MCF 10A (cell line): ENCODE measurements at regions not wholly inside any gene's neighbourhood (a gene's known extent, or its start where the extent isn't known, plus 50 kb on each side); places are given as distances from the start of the nearest gene placed in this dataset.

ENCODE experiments used
- BruUV-seq: library from RNA; stranded (reverse); fragments of 400-500 nt; replicated peaks from 2 replicates; lab custom pipeline; 2021; lab: Mats Ljungman, UMichigan
- CTCF ChIA-PET: fragments of 300-600 bp; sonication (Branson Sonifier 250); formaldehyde crosslinking; extraction: SDS; loops from one replicate; lab custom pipeline; 2021; ENCODE audit warnings: antibody characterized with exemption, inconsistent platforms; lab: Yijun Ruan, JAX
- POLR2A ChIA-PET: fragments of 300-600, 350-650 bp; sonication (Branson Sonifier 250); formaldehyde crosslinking; extraction: SDS; loops from one replicate; lab custom pipeline; 2020; ENCODE audit warnings: antibody characterized with exemption, inconsistent platforms; lab: Yijun Ruan, JAX
- DNase-seq: peaks from one replicate; pipeline ENCODE4 v3.0.0-alpha.2; 2018; ENCODE audit not compliant: unreplicated experiment
- H3K27ac Mint-ChIP-seq: one replicate; pipeline ENCODE4 v1.8.0; 2022; ENCODE audit warnings: mild to moderate bottlenecking, low read depth, mixed read lengths; ENCODE audit not compliant: unreplicated experiment
- H3K27me3 Mint-ChIP-seq: one replicate; pipeline ENCODE4 v1.8.0; 2022; ENCODE audit warnings: mixed read lengths; ENCODE audit not compliant: insufficient read depth, unreplicated experiment
- H3K36me3 Mint-ChIP-seq: one replicate; pipeline ENCODE4 v1.8.0; 2022; ENCODE audit warnings: mild to moderate bottlenecking, moderate library complexity, mixed read lengths; ENCODE audit not compliant: insufficient read depth, unreplicated experiment
- H3K4me1 Mint-ChIP-seq: one replicate; pipeline ENCODE4 v1.8.0; 2022; ENCODE audit warnings: mixed read lengths; ENCODE audit not compliant: insufficient read depth, unreplicated experiment
- H3K4me3 Mint-ChIP-seq: one replicate; pipeline ENCODE4 v1.8.0; 2022; ENCODE audit warnings: mild to moderate bottlenecking, moderate library complexity, mixed read lengths; ENCODE audit not compliant: unreplicated experiment
- H3K9me3 Mint-ChIP-seq: one replicate; pipeline ENCODE4 v1.8.0; 2022; ENCODE audit warnings: mixed read lengths; ENCODE audit not compliant: unreplicated experiment
- CTCF ChIP-seq: fragments of 200-600 bp; IDR thresholded peaks from one replicate; pipeline ENCODE4 v1.8.0; 2022; ENCODE audit warnings: antibody characterized with exemption, mild to moderate bottlenecking; ENCODE audit not compliant: unreplicated experiment
- intact Hi-C: fragments of 100-400 bp; cut with micrococcal nuclease; formaldehyde crosslinking; loops from 2 replicates; pipeline ENCODE4 v1.14.1; 2022

GRCh38 chr3:40718209-40718608 lies 193.4 kb downstream of the ZNF621 start:
- intact Hi-C loops, result no loop called here
- peak; percentile 9 for DNase-seq
- ChIA-PET POLR2A (interaction anchor here (0.7 to 2.0 kb wide), 2 partner anchors 24 to 481 kb away, joined by 3 to 6 read pairs; partner anchors contain the start of gene CTNNB1), CTCF (interaction anchor here (0.9 to 4.2 kb wide), 5 partner anchors 133 to 1164 kb away, joined by 3 to 25 read pairs (median 19); no protein-coding TSS in a partner anchor)
- no peaks in the 10 kb centered on the region for H3K36me3 Mint-ChIP-seq
- no peaks in the 10 kb centered on the region for H3K9me3 Mint-ChIP-seq
- H3K4me3 Mint-ChIP-seq, result no peak overlapping the region
- H3K27me3 Mint-ChIP-seq, result no peaks in the 10 kb centered on the region
- TF ChIP-seq CTCF, result no peak
- H3K27ac Mint-ChIP-seq, result no peak overlapping the region
- BruUV-seq, result no TSS peak
- peaks cover 17% of the 10 kb centered on the region for H3K4me1 Mint-ChIP-seq

GRCh38 chr3:40718681-40719080 lies 193.9 kb downstream of the ZNF621 start:
- no peak overlapping the region for H3K27ac Mint-ChIP-seq
- intact Hi-C loops, result no loop called here
- no peak overlapping the region for H3K4me3 Mint-ChIP-seq
- no peaks in the 10 kb centered on the region for H3K36me3 Mint-ChIP-seq
- no peak for TF ChIP-seq CTCF
- no peaks in the 10 kb centered on the region for H3K27me3 Mint-ChIP-seq
- no TSS peak for BruUV-seq
- H3K4me1 Mint-ChIP-seq, result peaks cover 17% of the 10 kb centered on the region
- POLR2A ChIA-PET, result interaction anchor here (0.7 to 2.0 kb wide), 2 partner anchors 24 to 480 kb away, joined by 3 to 6 read pairs; partner anchors contain the start of gene CTNNB1
- H3K9me3 Mint-ChIP-seq, result no peaks in the 10 kb centered on the region
- CTCF ChIA-PET, result interaction anchor here (0.9 to 4.2 kb wide), 4 partner anchors 133 to 1164 kb away, joined by 4 to 25 read pairs (median 20); no protein-coding TSS in a partner anchor
- no peak for DNase-seq

- Mint-ChIP-seq H3K27me3 (no peaks in the 10 kb centered on the region), H3K4me3 (no peak overlapping the region), H3K9me3 (no peaks in the 10 kb centered on the region), H3K27ac (no peak overlapping the region), H3K36me3 (no peaks in the 10 kb centered on the region), H3K4me1 (peaks cover 17% of the 10 kb centered on the region)
- CTCF ChIA-PET, result interaction anchor here (0.6 to 4.2 kb wide), 31 partner anchors 11 to 1285 kb away, joined by 3 to 25 read pairs (median 4); no protein-coding TSS in a partner anchor
- BruUV-seq, result no TSS peak
- peak; percentile 83 for DNase-seq
- POLR2A ChIA-PET, result interaction anchor here (0.7 to 2.0 kb wide), 6 partner anchors 20 to 497 kb away, joined by 3 to 7 read pairs (median 4); partner anchors contain the start of gene CTNNB1
- intact Hi-C loops, result loop anchor here (1.0 to 5.0 kb wide), 6 partner anchors 137 to 1161 kb away; no protein-coding TSS in a partner anchor
- TF ChIP-seq CTCF, result peak; percentile 51
Measured at GRCh38 chr3:40719660-40720287, 195.0 kb downstream of the ZNF621 start.

GRCh38 chr3:40720341-40720740 lies 195.6 kb downstream of the ZNF621 start:
- H3K4me1 Mint-ChIP-seq, result peaks cover 12% of the 10 kb centered on the region
- H3K9me3 Mint-ChIP-seq, result no peaks in the 10 kb centered on the region
- no peak for DNase-seq
- POLR2A ChIA-PET, result interaction anchor here (0.7 to 1.3 kb wide), 5 partner anchors 19 to 496 kb away, joined by 3 to 7 read pairs (median 3); partner anchors contain the start of gene CTNNB1
- no peak overlapping the region for H3K4me3 Mint-ChIP-seq
- no peak for TF ChIP-seq CTCF
- intact Hi-C loops, result loop anchor here (1.0 to 5.0 kb wide), 6 partner anchors 138 to 1160 kb away; no protein-coding TSS in a partner anchor
- no peaks in the 10 kb centered on the region for H3K27me3 Mint-ChIP-seq
- no peak overlapping the region for H3K27ac Mint-ChIP-seq
- BruUV-seq, result no TSS peak
- CTCF ChIA-PET, result interaction anchor here (0.6 to 4.2 kb wide), 29 partner anchors 12 to 1359 kb away, joined by 3 to 25 read pairs (median 4); no protein-coding TSS in a partner anchor
- H3K36me3 Mint-ChIP-seq, result no peaks in the 10 kb centered on the region
